NCI-H1048 (cell line): ENCODE measurements at regions not wholly inside any gene's neighbourhood (a gene's known extent, or its start where the extent isn't known, plus 50 kb on each side); places are given as distances from the start of the nearest gene placed in this dataset.

Experiments
- DNase-seq: peaks from one replicate; lab custom pipeline; 2025; lab: John Stamatoyannopoulos, UW

GRCh38 chr14:48874711-48875110 lies 711.5 kb downstream of the RPS29 start:
- no peak for DNase-seq

DNA sequence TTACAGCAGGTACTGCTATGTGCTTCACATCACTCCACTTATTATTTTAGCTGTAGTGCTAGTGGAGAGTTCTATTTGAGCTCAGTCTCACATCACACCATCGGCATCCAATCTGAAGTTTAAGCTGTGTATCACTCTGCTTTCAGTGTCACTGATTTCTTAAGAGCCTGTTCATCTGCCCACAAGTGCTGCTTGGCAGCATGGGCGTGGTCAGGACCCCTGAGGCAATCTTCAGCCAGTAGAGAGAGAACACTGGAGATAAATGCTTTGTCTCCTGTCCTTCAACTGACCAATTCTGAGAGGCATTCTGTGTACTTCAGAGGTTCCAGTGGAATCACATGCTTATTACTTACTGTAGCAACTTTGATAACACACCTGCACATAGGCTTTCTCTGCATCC lies 728.8 kb downstream of the RPS29 start:
- DNase-seq: no peak

- DNase-seq: no peak
Observed at GRCh38 chr14:48853159-48853558, 733.0 kb downstream of the RPS29 start.

DNA sequence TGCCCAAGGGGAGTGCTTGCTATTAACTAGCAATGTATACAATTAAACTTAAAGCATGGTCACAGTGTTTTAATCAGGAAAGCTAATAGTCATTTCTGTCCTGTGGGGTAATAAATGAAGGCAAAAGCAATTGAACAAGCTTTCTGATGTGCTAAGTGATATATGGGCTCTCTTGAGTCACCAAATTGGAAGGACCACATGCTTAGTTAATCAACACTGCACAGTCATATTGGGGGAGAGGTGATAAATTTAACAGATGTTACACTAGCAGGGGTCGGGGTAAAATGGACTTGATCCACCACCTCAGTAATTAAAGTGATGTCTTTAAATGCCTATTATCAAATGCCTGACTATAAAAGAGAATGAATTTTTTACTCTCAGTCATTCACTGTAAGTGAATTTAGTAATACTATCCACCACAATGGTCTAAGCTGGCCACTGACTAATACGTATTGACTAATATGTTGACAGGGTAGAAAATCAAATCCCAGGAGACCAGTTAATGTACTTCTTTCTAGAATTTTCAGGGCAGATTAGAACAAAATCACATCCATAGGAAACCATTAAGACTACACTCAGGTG lies 736.3 kb downstream of the RPS29 start:
- no peak for DNase-seq

DNA sequence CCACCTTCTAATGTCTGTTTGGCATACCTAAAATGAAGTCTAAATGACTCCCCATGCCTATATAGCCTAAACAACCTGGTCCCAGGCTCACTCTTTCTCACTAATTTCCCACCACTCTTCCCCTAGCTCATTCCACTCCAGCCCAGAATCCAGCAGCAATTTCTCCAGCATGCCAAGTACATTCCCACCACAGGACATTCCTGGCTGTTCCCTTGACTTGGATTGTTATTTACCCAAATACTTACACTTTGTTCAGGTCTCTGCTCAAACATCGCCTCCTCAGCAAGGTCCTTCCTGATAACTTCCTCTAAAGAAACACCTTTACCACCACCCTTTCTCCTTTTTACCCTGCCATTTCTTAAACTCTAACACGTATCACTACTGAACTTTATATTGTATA lies 743.4 kb downstream of the RPS29 start:
- no peak for DNase-seq

DNA sequence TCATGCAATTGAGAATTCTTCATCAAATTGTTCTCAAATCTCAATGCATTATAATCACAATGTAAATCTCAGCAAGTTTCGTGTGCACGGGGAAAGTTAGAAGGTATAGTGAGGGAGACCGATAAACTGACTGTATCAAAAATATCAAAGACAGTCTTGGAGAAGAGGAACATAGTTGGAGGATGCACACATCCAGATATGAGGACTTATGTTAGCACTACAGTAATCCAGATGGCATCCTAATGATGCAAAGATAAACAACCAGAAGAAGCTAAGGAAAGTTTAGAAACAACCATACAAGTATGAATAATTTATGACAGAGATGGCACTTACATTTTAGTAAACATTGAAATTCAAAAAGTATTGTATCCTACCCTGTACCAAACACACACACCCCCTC lies 760.1 kb downstream of the RPS29 start:
- DNase-seq: no peak

DNA sequence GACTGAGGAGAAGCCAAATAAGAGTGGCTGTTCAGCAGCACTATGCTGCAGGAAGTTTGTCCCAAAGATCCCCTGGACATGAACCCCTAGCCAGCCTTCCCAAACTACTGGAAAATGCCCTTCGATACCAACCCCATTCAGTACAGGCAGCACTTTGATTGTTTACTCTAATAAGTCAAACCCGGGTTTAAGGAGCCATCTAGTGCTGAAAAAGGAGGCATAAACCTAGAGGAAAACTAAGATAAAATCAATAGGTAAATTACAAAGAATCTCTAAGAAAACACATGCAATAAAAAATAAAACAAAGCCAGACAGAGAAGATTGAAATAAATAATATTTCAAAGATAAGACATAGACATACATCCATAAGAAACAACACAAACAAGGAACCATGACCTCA lies 771.6 kb downstream of the RPS29 start:
- no peak for DNase-seq

GRCh38 chr14:48805315-48805714 lies 780.9 kb downstream of the RPS29 start:
- DNase-seq: no peak

DNA sequence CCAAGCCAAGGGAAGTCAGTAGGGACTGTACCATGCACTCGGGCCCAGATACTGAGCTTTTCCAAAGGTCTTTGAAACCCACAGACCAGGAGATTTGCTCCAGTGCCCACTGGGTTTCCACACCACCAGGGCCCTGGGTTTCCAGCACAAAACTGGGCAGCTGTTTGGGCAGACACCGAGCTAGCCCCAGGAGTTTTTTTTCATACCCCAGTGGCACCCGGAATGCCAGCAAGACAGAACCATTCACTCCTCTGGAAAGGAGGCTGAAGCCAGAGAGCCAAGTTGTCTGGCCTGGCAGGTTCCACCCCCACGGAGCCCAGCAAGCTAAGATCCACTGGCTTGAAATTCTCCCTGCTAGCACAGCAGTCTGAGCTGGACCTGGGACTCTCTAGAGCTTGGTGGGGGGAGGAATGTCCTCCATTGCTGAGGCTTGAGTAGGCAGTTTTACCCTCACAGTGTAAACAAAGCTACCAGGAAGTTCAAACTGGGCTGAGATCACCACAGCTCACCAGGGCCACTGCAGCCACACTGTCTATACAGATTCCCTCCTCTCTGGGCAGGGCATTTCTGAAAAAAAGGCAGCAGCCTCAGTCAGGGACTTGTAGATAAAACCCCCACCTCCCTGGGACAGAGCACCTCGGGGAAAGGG lies 793.7 kb downstream of the RPS29 start:
- no peak for DNase-seq

DNA sequence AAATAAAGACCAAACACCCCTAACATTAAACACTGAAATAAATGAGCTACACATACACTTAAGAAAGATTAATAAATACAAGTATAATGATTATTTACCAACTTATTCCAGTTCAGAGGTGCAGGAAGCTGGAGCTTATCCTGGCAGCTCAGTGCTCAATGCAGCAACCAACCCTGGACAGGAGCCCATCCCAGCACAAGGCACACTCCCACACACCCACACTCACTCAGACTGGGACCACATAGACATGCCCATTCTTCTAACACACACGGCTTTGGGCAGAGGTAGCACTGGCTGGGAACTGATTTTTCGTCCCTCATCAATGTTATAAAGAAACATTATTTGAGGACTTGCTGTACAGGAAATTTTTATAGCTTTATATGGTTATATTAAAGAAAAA lies 797.4 kb downstream of the RPS29 start:
- DNase-seq: no peak

GRCh38 chr14:48786498-48786897 lies 799.7 kb downstream of the RPS29 start:
- no peak for DNase-seq

GRCh38 chr14:48771717-48772116 lies 814.5 kb downstream of the RPS29 start:
- no peak for DNase-seq

- no peak for DNase-seq
Observed at GRCh38 chr14:48751293-48751692, 834.9 kb downstream of the RPS29 start.

DNA sequence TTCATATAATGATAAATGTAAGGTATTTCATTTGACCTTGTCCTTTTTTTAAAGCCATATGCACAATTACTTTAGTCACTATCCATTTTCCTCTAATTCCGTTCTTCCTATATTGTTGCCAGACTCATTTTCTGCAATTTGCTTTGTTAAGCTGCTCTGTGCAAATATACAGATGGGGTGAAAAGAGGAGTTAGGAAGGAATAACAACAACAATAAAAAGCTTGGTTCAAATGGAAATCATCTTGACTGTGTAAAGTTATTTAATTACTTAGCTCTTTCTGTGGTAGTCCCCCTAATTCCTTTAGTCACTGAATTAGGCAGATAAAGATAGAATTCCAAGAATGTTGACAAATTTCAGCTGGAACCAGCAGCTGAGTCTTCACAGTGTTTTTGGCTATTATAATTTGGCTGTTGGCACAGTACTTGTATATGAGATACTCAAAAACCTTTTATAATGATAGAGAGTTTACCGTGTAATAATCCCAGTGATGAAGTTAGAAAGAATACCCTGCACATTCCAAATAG lies 838.0 kb downstream of the RPS29 start:
- DNase-seq: no peak

GRCh38 chr14:48747561-48748089 lies 838.6 kb downstream of the RPS29 start:
- DNase-seq: no peak

DNA sequence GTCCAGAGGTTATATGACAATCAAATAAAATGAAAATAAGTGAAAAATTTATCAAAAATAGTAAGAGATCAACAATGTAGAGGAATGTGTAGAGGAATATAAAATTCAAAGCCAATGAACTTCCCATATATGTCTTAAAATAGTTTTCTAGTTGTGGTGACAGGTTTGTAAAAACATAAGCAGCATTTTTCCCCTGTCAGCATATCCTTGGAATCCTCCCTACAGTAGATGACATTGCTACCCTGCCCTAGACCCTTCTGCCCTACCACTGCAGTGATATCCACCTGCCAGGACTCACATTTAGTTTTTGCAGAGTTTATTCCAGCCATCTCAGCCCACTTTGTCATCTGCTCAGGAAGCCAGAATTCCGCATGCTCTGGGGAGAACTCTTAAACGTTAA lies 842.0 kb downstream of the RPS29 start:
- no peak for DNase-seq

DNA sequence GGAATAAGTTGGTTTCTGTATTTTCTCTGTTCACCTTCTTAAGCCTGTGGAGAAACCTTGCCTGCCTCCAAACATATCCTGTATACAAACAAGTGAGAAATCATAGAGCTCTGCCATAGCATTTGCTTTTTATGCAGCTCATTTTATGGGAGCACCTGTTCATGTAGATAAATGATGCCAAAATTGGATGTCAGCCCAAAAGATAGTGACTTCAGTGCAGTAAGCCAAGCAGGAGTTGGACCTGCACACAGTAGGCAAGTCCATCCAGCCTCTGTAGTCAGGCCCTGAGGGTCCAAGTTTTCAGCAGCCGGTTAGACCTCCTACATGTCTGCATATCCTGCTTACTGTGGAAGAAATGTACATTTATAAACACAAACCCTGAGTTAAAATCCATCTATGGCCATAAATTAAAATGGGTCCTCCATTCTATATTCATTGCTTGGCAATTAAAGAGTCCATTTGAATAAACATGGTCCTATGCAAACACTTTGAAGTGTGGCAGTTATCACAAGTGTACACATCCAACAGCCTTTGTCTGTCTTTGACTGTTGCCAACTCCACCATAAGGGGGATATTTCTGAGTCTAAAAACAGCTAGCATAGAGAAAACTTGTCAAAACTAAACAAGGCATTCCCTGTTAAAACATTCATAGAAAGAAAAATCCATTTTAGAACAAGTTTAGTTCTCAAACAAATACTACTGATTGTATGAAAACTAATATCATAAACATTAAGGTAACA lies 847.8 kb downstream of the RPS29 start:
- no peak for DNase-seq

DNA sequence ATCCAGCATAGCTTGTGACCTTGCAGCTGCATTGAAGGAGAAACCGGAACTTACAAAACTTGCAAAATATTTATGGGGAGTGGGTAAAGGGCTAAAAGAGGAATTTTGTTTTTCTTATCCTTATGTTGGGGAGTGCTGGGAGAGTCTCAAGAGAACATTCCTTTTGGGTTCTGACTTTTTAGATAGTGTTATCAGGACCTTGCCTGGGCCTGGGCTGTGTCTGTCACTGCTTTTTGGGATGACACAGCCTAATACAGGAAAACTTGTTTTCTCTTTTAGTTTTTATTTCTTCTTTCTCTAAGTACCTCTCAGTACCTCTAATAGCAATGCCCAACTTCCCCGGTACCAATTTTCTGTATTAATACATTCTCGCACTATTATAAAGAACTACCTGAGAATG lies 850.6 kb downstream of the RPS29 start:
- DNase-seq: no peak

DNA sequence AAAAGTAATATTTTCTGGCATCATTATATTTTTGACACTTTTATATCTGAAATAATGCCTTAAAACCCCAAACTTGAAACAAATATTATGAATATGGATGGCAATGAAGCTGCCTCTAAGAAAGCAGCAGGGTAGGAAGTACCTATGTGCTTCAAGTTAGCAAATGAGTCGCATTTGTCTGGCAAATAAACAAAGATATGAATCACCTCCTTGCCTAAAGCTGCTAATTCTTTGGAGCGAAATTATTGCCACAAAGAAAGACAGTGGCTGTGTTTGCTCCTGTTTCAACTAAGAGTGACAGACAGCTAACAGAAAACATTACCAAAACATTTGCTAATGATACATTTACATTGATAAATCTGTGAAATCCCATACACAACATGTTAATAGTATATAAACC lies 854.9 kb downstream of the RPS29 start:
- DNase-seq: no peak

DNA sequence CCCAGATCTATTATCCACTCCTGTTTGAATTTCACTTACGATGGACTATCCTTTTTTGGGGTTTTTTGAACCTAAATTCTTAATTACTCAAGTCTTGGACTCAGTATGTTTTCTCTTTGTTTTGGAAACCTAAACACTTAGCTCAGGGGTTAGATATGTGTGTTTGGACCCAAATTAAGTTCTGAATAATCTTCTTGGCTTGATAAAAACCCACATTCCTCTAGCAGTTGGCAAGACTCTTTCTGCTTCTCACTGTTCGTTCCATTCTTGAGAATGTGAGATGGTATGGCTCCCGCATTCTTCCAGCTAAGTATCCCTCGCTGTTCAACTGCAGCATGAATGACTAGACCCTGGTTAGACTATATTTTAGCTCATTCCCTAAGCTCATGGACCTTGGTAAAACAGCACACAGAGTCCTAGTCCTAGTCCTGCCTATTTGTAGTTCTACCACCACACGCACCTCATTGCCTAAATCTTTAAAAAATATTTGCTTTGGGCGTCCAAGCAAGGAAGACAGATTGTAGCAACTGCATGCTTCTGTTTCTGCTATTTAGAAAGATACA lies 860.0 kb downstream of the RPS29 start:
- no peak for DNase-seq

DNA sequence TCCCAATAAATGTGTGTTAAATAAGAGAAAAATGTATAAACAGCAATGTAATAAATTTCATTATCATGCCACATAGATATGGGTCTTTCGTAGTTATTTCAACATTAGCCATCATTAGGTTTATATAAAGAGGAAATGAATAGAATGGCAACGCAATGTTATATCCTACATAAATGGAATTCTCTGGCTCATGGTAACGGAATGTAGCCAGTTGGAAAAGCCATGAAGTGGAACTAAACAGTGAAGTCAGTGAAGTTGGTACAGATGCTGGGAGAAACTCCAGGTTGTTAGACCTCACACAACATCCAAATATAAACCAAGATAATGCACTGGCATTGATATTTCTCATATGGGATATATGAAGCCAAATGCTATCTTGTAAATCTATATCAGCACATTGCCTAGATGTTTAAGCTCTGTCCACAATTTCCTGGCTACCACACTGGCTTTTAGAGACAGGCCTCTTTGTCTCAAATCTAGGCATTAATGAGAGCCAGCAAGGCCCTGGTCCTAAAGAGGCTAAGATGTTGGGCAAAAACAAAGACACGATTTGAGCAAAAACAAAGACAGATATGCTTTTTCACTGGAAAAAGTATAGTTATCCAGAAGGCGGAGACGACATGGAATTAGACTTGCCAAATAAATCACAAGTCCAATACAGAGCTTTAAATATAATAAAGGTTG lies 861.0 kb downstream of the RPS29 start:
- no peak for DNase-seq

GRCh38 chr14:48723841-48724495 lies 862.2 kb downstream of the RPS29 start:
- no peak for DNase-seq
